ENCODE measurements at regions not wholly inside any gene's neighbourhood (a gene's known extent, or its start where the extent isn't known, plus 50 kb on each side); places are given as distances from the start of the nearest gene placed in this dataset.
A peak's percentile ranks its signal among the peaks of the same experiment; 100 is the strongest.
"Not testable (repeated sequence)": the region's sequence is repeated elsewhere in the genome, so short reads cannot be mapped to it uniquely, and the experiment has no call there.

- DNase-seq (ENCODE audit: low spot score in 2 of 2); H3K4me1 ChIP-seq; H3K36me3 ChIP-seq (replicated peaks); H3K9me3 ChIP-seq; H3K4me3 ChIP-seq; H3K27me3 ChIP-seq (ENCODE audit: low read depth): not testable (repeated sequence)
- in situ Hi-C loops (cut with MboI; ENCODE audit: low sequenced_read_pairs): loop anchor here (25.0 kb wide), 1 partner anchor 470 kb away; no protein-coding TSS in a partner anchor
Measured at GRCh38 chr6:71007298-71007697, 50.4 kb upstream of the B3GAT2 start.

GRCh38 chr6:71011871-71012371 is 55.1 kb upstream of the B3GAT2 start:
- in situ Hi-C loops (cut with MboI; ENCODE audit: low sequenced_read_pairs): loop anchor here (10.0 to 25.0 kb wide), 2 partner anchors 307 to 475 kb away; no protein-coding TSS in a partner anchor
- Histone ChIP-seq H3K27me3 (ENCODE audit: low read depth) (no peaks in the 10 kb centered on the region), H3K4me3 (no peak overlapping the region), H3K4me1 (peaks cover 7% of the 10 kb centered on the region), H3K36me3 (replicated peaks) (no peaks in the 10 kb centered on the region), H3K9me3 (no peaks in the 10 kb centered on the region)
- DNase-seq (ENCODE audit: low spot score in 2 of 2): peak; percentile 36 to 55

GRCh38 chr6:71012866-71013469 is 56.1 kb upstream of the B3GAT2 start:
- H3K9me3 ChIP-seq: no peaks in the 10 kb centered on the region
- H3K27me3 ChIP-seq (ENCODE audit: low read depth): no peaks in the 10 kb centered on the region
- H3K4me3 ChIP-seq: no peak overlapping the region
- peak; percentile 49 to 76 for DNase-seq (ENCODE audit: low spot score in 2 of 2)
- in situ Hi-C loops (cut with MboI; ENCODE audit: low sequenced_read_pairs): loop anchor here (10.0 to 25.0 kb wide), 2 partner anchors 308 to 476 kb away; no protein-coding TSS in a partner anchor
- H3K4me1 ChIP-seq: peaks cover 7% of the 10 kb centered on the region
- H3K36me3 ChIP-seq (replicated peaks): no peaks in the 10 kb centered on the region

- Histone ChIP-seq H3K4me1 (peaks cover 7% of the 10 kb centered on the region), H3K36me3 (replicated peaks) (no peaks in the 10 kb centered on the region), H3K4me3 (no peak overlapping the region), H3K27me3 (ENCODE audit: low read depth) (no peaks in the 10 kb centered on the region), H3K9me3 (no peaks in the 10 kb centered on the region)
- no peak for DNase-seq (ENCODE audit: low spot score in 2 of 2)
- in situ Hi-C loops (cut with MboI; ENCODE audit: low sequenced_read_pairs): loop anchor here (10.0 to 25.0 kb wide), 2 partner anchors 311 to 478 kb away; no protein-coding TSS in a partner anchor
Measured at GRCh38 chr6:71015392-71015791, 58.5 kb upstream of the B3GAT2 start.

- H3K27me3 ChIP-seq (ENCODE audit: low read depth): no peaks in the 10 kb centered on the region
- in situ Hi-C loops (cut with MboI; ENCODE audit: low sequenced_read_pairs): no loop called here
- peaks cover 11% of the 10 kb centered on the region for H3K4me1 ChIP-seq
- H3K4me3 ChIP-seq: no peak overlapping the region
- H3K36me3 ChIP-seq (replicated peaks): no peaks in the 10 kb centered on the region
- DNase-seq (ENCODE audit: low spot score in 2 of 2): no peak
- no peaks in the 10 kb centered on the region for H3K9me3 ChIP-seq
Measured at GRCh38 chr6:71028236-71028876, 71.5 kb upstream of the B3GAT2 start.

- Histone ChIP-seq H3K9me3 (no peaks in the 10 kb centered on the region), H3K36me3 (replicated peaks) (no peaks in the 10 kb centered on the region), H3K4me3 (no peak overlapping the region), H3K27me3 (ENCODE audit: low read depth) (no peaks in the 10 kb centered on the region), H3K4me1 (peaks cover 12% of the 10 kb centered on the region)
- in situ Hi-C loops (cut with MboI; ENCODE audit: low sequenced_read_pairs): no loop called here
- no peak for DNase-seq (ENCODE audit: low spot score in 2 of 2)
Measured at GRCh38 chr6:71028877-71029252, 72.0 kb upstream of the B3GAT2 start.

GRCh38 chr6:71029555-71029954 is 72.7 kb upstream of the B3GAT2 start:
- Histone ChIP-seq H3K9me3 (no peaks in the 10 kb centered on the region), H3K36me3 (replicated peaks) (no peaks in the 10 kb centered on the region), H3K4me1 (peaks cover 12% of the 10 kb centered on the region), H3K4me3 (no peak overlapping the region), H3K27me3 (ENCODE audit: low read depth) (no peaks in the 10 kb centered on the region)
- in situ Hi-C loops (cut with MboI; ENCODE audit: low sequenced_read_pairs): no loop called here
- no peak for DNase-seq (ENCODE audit: low spot score in 2 of 2)

- no peak for DNase-seq (ENCODE audit: low spot score in 2 of 2)
- Histone ChIP-seq H3K27me3 (ENCODE audit: low read depth) (no peaks in the 10 kb centered on the region), H3K36me3 (replicated peaks) (no peaks in the 10 kb centered on the region), H3K9me3 (no peaks in the 10 kb centered on the region), H3K4me1 (peaks cover 9% of the 10 kb centered on the region), H3K4me3 (no peak overlapping the region)
- in situ Hi-C loops (cut with MboI; ENCODE audit: low sequenced_read_pairs): no loop called here
Measured at GRCh38 chr6:71031912-71032311, 75.1 kb upstream of the B3GAT2 start.

GRCh38 chr6:71033171-71033570 is 76.3 kb upstream of the B3GAT2 start:
- no peaks in the 10 kb centered on the region for H3K36me3 ChIP-seq (replicated peaks)
- no peak overlapping the region for H3K4me3 ChIP-seq
- DNase-seq (ENCODE audit: low spot score in 2 of 2): no peak
- H3K4me1 ChIP-seq: peaks cover 3% of the 10 kb centered on the region
- H3K27me3 ChIP-seq (ENCODE audit: low read depth): no peaks in the 10 kb centered on the region
- in situ Hi-C loops (cut with MboI; ENCODE audit: low sequenced_read_pairs): no loop called here
- H3K9me3 ChIP-seq: no peaks in the 10 kb centered on the region

GRCh38 chr6:71033890-71034289 is 77.0 kb upstream of the B3GAT2 start:
- in situ Hi-C loops (cut with MboI; ENCODE audit: low sequenced_read_pairs): no loop called here
- Histone ChIP-seq H3K36me3 (replicated peaks) (no peaks in the 10 kb centered on the region), H3K27me3 (ENCODE audit: low read depth) (peaks cover under 1% of the 10 kb centered on the region), H3K4me1 (peaks cover 3% of the 10 kb centered on the region), H3K9me3 (no peaks in the 10 kb centered on the region), H3K4me3 (no peak overlapping the region)
- no peak for DNase-seq (ENCODE audit: low spot score in 2 of 2)

- peaks cover 10% of the 10 kb centered on the region for H3K27me3 ChIP-seq (ENCODE audit: low read depth)
- no peak overlapping the region for H3K4me3 ChIP-seq
- H3K36me3 ChIP-seq (replicated peaks): no peaks in the 10 kb centered on the region
- H3K9me3 ChIP-seq: no peaks in the 10 kb centered on the region
- peaks cover 3% of the 10 kb centered on the region for H3K4me1 ChIP-seq
- no peak for DNase-seq (ENCODE audit: low spot score in 2 of 2)
- in situ Hi-C loops (cut with MboI; ENCODE audit: low sequenced_read_pairs): no loop called here
Measured at GRCh38 chr6:71034563-71035345, 77.9 kb upstream of the B3GAT2 start.

- peaks cover 11% of the 10 kb centered on the region for H3K27me3 ChIP-seq (ENCODE audit: low read depth)
- H3K4me1 ChIP-seq: peaks cover 3% of the 10 kb centered on the region
- H3K4me3 ChIP-seq: no peak overlapping the region
- no peak for DNase-seq (ENCODE audit: low spot score in 2 of 2)
- in situ Hi-C loops (cut with MboI; ENCODE audit: low sequenced_read_pairs): no loop called here
- no peaks in the 10 kb centered on the region for H3K36me3 ChIP-seq (replicated peaks)
- no peaks in the 10 kb centered on the region for H3K9me3 ChIP-seq
Measured at GRCh38 chr6:71035871-71036270, 79.0 kb upstream of the B3GAT2 start.

GRCh38 chr6:71038711-71039344 is 82.0 kb upstream of the B3GAT2 start:
- no peak overlapping the region for H3K4me3 ChIP-seq
- H3K36me3 ChIP-seq (replicated peaks): no peaks in the 10 kb centered on the region
- peak in 1 of 2 experiments; percentile 63 for DNase-seq (ENCODE audit: low spot score in 2 of 2)
- in situ Hi-C loops (cut with MboI; ENCODE audit: low sequenced_read_pairs): no loop called here
- peaks cover 11% of the 10 kb centered on the region for H3K27me3 ChIP-seq (ENCODE audit: low read depth)
- no peaks in the 10 kb centered on the region for H3K9me3 ChIP-seq
- H3K4me1 ChIP-seq: no peaks in the 10 kb centered on the region
